ENCODE measurements at regions not wholly inside any gene's neighbourhood (a gene's known extent, or its start where the extent isn't known, plus 50 kb on each side); places are given as distances from the start of the nearest gene placed in this dataset.

- Histone ChIP-seq H3K9me3 (ENCODE audit: insufficient read depth, low read depth, low read length) (no peaks in the 10 kb centered on the region), H3K36me3 (ENCODE audit: insufficient read depth, low read depth, low read length) (no peaks in the 10 kb centered on the region), H3K4me3 (ENCODE audit: low read length) (no peak overlapping the region), H3K27me3 (ENCODE audit: insufficient read depth, low read length) (no peaks in the 10 kb centered on the region), H3K4me1 (ENCODE audit: insufficient read depth, low read length) (peaks cover 7% of the 10 kb centered on the region), H3K9ac (ENCODE audit: low read depth, low read length) (no peak overlapping the region), H3K27ac (ENCODE audit: low read length) (no peak overlapping the region)
These were observed 243.1 kb upstream of the PWP1 start for GRCh38 chr12:107442326-107442987.

- no peaks in the 10 kb centered on the region for H3K27me3 ChIP-seq (ENCODE audit: insufficient read depth, low read length)
- H3K4me1 ChIP-seq (ENCODE audit: insufficient read depth, low read length), result peaks cover 7% of the 10 kb centered on the region
- H3K4me3 ChIP-seq (ENCODE audit: low read length), result no peak overlapping the region
- H3K9ac ChIP-seq (ENCODE audit: low read depth, low read length), result no peak overlapping the region
- H3K9me3 ChIP-seq (ENCODE audit: insufficient read depth, low read depth, low read length), result no peaks in the 10 kb centered on the region
- H3K36me3 ChIP-seq (ENCODE audit: insufficient read depth, low read depth, low read length), result no peaks in the 10 kb centered on the region
- H3K27ac ChIP-seq (ENCODE audit: low read length), result no peak overlapping the region
These were observed 242.1 kb upstream of the PWP1 start for GRCh38 chr12:107443320-107444090.

- Histone ChIP-seq H3K9me3 (ENCODE audit: insufficient read depth, low read depth, low read length) (no peaks in the 10 kb centered on the region), H3K4me3 (ENCODE audit: low read length) (no peak overlapping the region), H3K36me3 (ENCODE audit: insufficient read depth, low read depth, low read length) (no peaks in the 10 kb centered on the region), H3K9ac (ENCODE audit: low read depth, low read length) (no peak overlapping the region), H3K27me3 (ENCODE audit: insufficient read depth, low read length) (no peaks in the 10 kb centered on the region), H3K27ac (ENCODE audit: low read length) (no peak overlapping the region), H3K4me1 (ENCODE audit: insufficient read depth, low read length) (peaks cover under 1% of the 10 kb centered on the region; the same call in 1 of the 2 replicates)
These were observed 240.8 kb upstream of the PWP1 start for GRCh38 chr12:107444771-107445170.

- H3K27me3 ChIP-seq (ENCODE audit: insufficient read depth, low read length), result no peaks in the 10 kb centered on the region
- no peaks in the 10 kb centered on the region for H3K9me3 ChIP-seq (ENCODE audit: insufficient read depth, low read depth, low read length)
- no peaks in the 10 kb centered on the region for H3K36me3 ChIP-seq (ENCODE audit: insufficient read depth, low read depth, low read length)
- no peak overlapping the region for H3K9ac ChIP-seq (ENCODE audit: low read depth, low read length)
- H3K4me3 ChIP-seq (ENCODE audit: low read length), result no peak overlapping the region
- no peak overlapping the region for H3K27ac ChIP-seq (ENCODE audit: low read length)
- peaks cover 15% of the 10 kb centered on the region; the same call in 1 of the 2 replicates for H3K4me1 ChIP-seq (ENCODE audit: insufficient read depth, low read length)
These were observed 239.1 kb upstream of the PWP1 start for GRCh38 chr12:107446476-107446875.

GRCh38 chr12:107447336-107447735 is 238.3 kb upstream of the PWP1 start:
- H3K9ac ChIP-seq (ENCODE audit: low read depth, low read length), result no peak overlapping the region
- H3K9me3 ChIP-seq (ENCODE audit: insufficient read depth, low read depth, low read length), result no peaks in the 10 kb centered on the region
- no peak overlapping the region for H3K4me3 ChIP-seq (ENCODE audit: low read length)
- no peak overlapping the region for H3K27ac ChIP-seq (ENCODE audit: low read length)
- no peaks in the 10 kb centered on the region for H3K36me3 ChIP-seq (ENCODE audit: insufficient read depth, low read depth, low read length)
- H3K4me1 ChIP-seq (ENCODE audit: insufficient read depth, low read length), result peaks cover 15% of the 10 kb centered on the region; the same call in 1 of the 2 replicates
- no peaks in the 10 kb centered on the region for H3K27me3 ChIP-seq (ENCODE audit: insufficient read depth, low read length)

GRCh38 chr12:107448198-107448597 is 237.4 kb upstream of the PWP1 start:
- H3K9ac ChIP-seq (ENCODE audit: low read depth, low read length), result no peak overlapping the region
- peaks cover 15% of the 10 kb centered on the region; the same call in 1 of the 2 replicates for H3K4me1 ChIP-seq (ENCODE audit: insufficient read depth, low read length)
- H3K36me3 ChIP-seq (ENCODE audit: insufficient read depth, low read depth, low read length), result no peaks in the 10 kb centered on the region
- no peak overlapping the region for H3K4me3 ChIP-seq (ENCODE audit: low read length)
- H3K27me3 ChIP-seq (ENCODE audit: insufficient read depth, low read length), result no peaks in the 10 kb centered on the region
- no peak overlapping the region for H3K27ac ChIP-seq (ENCODE audit: low read length)
- H3K9me3 ChIP-seq (ENCODE audit: insufficient read depth, low read depth, low read length), result no peaks in the 10 kb centered on the region

- Histone ChIP-seq H3K9ac (ENCODE audit: low read depth, low read length) (no peak overlapping the region), H3K4me1 (ENCODE audit: insufficient read depth, low read length) (peaks cover 15% of the 10 kb centered on the region; the same call in 1 of the 2 replicates), H3K36me3 (ENCODE audit: insufficient read depth, low read depth, low read length) (no peaks in the 10 kb centered on the region), H3K27ac (ENCODE audit: low read length) (no peak overlapping the region), H3K4me3 (ENCODE audit: low read length) (no peak overlapping the region), H3K27me3 (ENCODE audit: insufficient read depth, low read length) (no peaks in the 10 kb centered on the region), H3K9me3 (ENCODE audit: insufficient read depth, low read depth, low read length) (no peaks in the 10 kb centered on the region)
These were observed 235.7 kb upstream of the PWP1 start for GRCh38 chr12:107449891-107450290.

- Histone ChIP-seq H3K36me3 (ENCODE audit: insufficient read depth, low read depth, low read length) (no peaks in the 10 kb centered on the region), H3K9me3 (ENCODE audit: insufficient read depth, low read depth, low read length) (no peaks in the 10 kb centered on the region), H3K4me1 (ENCODE audit: insufficient read depth, low read length) (peaks cover 15% of the 10 kb centered on the region; the same call in 1 of the 2 replicates), H3K9ac (ENCODE audit: low read depth, low read length) (no peak overlapping the region), H3K4me3 (ENCODE audit: low read length) (no peak overlapping the region), H3K27ac (ENCODE audit: low read length) (no peak overlapping the region), H3K27me3 (ENCODE audit: insufficient read depth, low read length) (no peaks in the 10 kb centered on the region)
These were observed 235.1 kb upstream of the PWP1 start for GRCh38 chr12:107450541-107450940.

- no peak overlapping the region for H3K27ac ChIP-seq (ENCODE audit: low read length)
- H3K4me3 ChIP-seq (ENCODE audit: low read length), result no peak overlapping the region
- H3K9me3 ChIP-seq (ENCODE audit: insufficient read depth, low read depth, low read length), result no peaks in the 10 kb centered on the region
- no peak overlapping the region for H3K9ac ChIP-seq (ENCODE audit: low read depth, low read length)
- H3K4me1 ChIP-seq (ENCODE audit: insufficient read depth, low read length), result peaks cover 15% of the 10 kb centered on the region; the same call in 1 of the 2 replicates
- H3K36me3 ChIP-seq (ENCODE audit: insufficient read depth, low read depth, low read length), result no peaks in the 10 kb centered on the region
- H3K27me3 ChIP-seq (ENCODE audit: insufficient read depth, low read length), result no peaks in the 10 kb centered on the region
These were observed 234.4 kb upstream of the PWP1 start for GRCh38 chr12:107451246-107451645.

GRCh38 chr12:107454109-107454830 is 231.3 kb upstream of the PWP1 start:
- Histone ChIP-seq H3K4me3 (ENCODE audit: low read length) (no peak overlapping the region), H3K9me3 (ENCODE audit: insufficient read depth, low read depth, low read length) (no peaks in the 10 kb centered on the region), H3K27me3 (ENCODE audit: insufficient read depth, low read length) (no peaks in the 10 kb centered on the region), H3K36me3 (ENCODE audit: insufficient read depth, low read depth, low read length) (no peaks in the 10 kb centered on the region), H3K9ac (ENCODE audit: low read depth, low read length) (no peak overlapping the region), H3K4me1 (ENCODE audit: insufficient read depth, low read length) (peaks cover 15% of the 10 kb centered on the region; the same call in 1 of the 2 replicates), H3K27ac (ENCODE audit: low read length) (no peak overlapping the region)

GRCh38 chr12:107457362-107457935 is 228.2 kb upstream of the PWP1 start:
- no peaks in the 10 kb centered on the region for H3K27me3 ChIP-seq (ENCODE audit: insufficient read depth, low read length)
- no peaks in the 10 kb centered on the region for H3K36me3 ChIP-seq (ENCODE audit: insufficient read depth, low read depth, low read length)
- H3K9ac ChIP-seq (ENCODE audit: low read depth, low read length), result no peak overlapping the region
- no peak overlapping the region for H3K27ac ChIP-seq (ENCODE audit: low read length)
- no peak overlapping the region for H3K4me3 ChIP-seq (ENCODE audit: low read length)
- H3K9me3 ChIP-seq (ENCODE audit: insufficient read depth, low read depth, low read length), result no peaks in the 10 kb centered on the region
- no peaks in the 10 kb centered on the region for H3K4me1 ChIP-seq (ENCODE audit: insufficient read depth, low read length)
